GM12878 (cell line): ENCODE measurements at regions not wholly inside any gene's neighbourhood (a gene's known extent, or its start where the extent isn't known, plus 50 kb on each side); places are given as distances from the start of the nearest gene placed in this dataset.

Experiments used
- SKIL ChIP-seq: fragments of 450-650 bp; IDR thresholded peaks from 2 replicates; pipeline ENCODE4 v1.6.1; 2017; ENCODE audit warnings: mild to moderate bottlenecking, low read depth, inconsistent platforms; ENCODE audit not compliant: poor library complexity, severe bottlenecking
- YBX1 ChIP-seq: fragments of 450-650 bp; IDR thresholded peaks from 2 replicates; pipeline ENCODE4 v1.6.1; 2016; ENCODE audit warnings: antibody characterized with exemption
- ZBTB11 ChIP-seq: fragments of 450-650 bp; formaldehyde crosslinking; IDR thresholded peaks from 2 replicates; pipeline ENCODE4 v1.5.0; 2022; ENCODE audit warnings: mild to moderate bottlenecking, missing genetic modification characterization
- TF ChIP-seq, protein P1 (sequence below): fragments of 450-650 bp; IDR thresholded peaks from 2 replicates; pipeline ENCODE4 v1.6.1; 2017; ENCODE audit warnings: mild to moderate bottlenecking, moderate library complexity

- no peak for TF ChIP-seq ZBTB11
- no peak for TF ChIP-seq YBX1
- TF ChIP-seq, protein P1, sequence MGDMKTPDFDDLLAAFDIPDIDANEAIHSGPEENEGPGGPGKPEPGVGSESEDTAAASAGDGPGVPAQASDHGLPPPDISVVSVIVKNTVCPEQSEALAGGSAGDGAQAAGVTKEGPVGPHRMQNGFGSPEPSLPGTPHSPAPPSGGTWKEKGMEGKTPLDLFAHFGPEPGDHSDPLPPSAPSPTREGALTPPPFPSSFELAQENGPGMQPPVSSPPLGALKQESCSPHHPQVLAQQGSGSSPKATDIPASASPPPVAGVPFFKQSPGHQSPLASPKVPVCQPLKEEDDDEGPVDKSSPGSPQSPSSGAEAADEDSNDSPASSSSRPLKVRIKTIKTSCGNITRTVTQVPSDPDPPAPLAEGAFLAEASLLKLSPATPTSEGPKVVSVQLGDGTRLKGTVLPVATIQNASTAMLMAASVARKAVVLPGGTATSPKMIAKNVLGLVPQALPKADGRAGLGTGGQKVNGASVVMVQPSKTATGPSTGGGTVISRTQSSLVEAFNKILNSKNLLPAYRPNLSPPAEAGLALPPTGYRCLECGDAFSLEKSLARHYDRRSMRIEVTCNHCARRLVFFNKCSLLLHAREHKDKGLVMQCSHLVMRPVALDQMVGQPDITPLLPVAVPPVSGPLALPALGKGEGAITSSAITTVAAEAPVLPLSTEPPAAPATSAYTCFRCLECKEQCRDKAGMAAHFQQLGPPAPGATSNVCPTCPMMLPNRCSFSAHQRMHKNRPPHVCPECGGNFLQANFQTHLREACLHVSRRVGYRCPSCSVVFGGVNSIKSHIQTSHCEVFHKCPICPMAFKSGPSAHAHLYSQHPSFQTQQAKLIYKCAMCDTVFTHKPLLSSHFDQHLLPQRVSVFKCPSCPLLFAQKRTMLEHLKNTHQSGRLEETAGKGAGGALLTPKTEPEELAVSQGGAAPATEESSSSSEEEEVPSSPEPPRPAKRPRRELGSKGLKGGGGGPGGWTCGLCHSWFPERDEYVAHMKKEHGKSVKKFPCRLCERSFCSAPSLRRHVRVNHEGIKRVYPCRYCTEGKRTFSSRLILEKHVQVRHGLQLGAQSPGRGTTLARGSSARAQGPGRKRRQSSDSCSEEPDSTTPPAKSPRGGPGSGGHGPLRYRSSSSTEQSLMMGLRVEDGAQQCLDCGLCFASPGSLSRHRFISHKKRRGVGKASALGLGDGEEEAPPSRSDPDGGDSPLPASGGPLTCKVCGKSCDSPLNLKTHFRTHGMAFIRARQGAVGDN: no peak
- TF ChIP-seq SKIL: no peak
Measured at GRCh38 chr9:87300915-87301314, 196.8 kb upstream of the DAPK1 start (continued).
